DND-41 (cell line): ENCODE measurements at regions not wholly inside any gene's neighbourhood (a gene's known extent, or its start where the extent isn't known, plus 50 kb on each side); places are given as distances from the start of the nearest gene placed in this dataset.

ENCODE experiments used
- EZH2 ChIP-seq: IDR thresholded peaks from 3 replicates; pipeline ENCODE4 v1.6.1; 2012; ENCODE audit warnings: borderline replicate concordance, low read depth, mild to moderate bottlenecking, moderate library complexity, low read length, inconsistent platforms; ENCODE audit not compliant: severe bottlenecking
- TF ChIP-seq, protein P1 (sequence below): IDR thresholded peaks from 2 replicates; pipeline ENCODE4 v1.5.1; 2012; ENCODE audit warnings: borderline replicate concordance, low read length, moderate library complexity, mild to moderate bottlenecking; ENCODE audit not compliant: poor library complexity, severe bottlenecking; ENCODE audit errors: extremely low read depth

DNA sequence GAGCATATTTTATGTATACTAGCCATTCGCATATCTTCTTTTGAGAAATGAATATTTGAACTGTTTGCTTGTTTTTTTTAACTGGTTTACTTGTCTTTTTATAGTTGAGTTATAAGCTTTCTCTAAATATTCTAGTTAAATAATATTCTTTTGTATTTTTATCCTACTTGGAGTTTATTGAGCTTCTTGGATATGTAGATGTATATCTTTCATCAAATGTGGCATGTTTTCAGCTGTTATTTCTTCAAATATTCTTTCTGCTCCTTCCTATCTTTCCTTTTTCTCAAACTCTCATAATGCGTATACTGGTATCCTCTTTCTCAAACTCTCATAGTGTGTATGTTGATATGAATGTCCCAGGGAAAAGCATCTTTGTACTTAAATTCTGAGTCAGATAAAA is 100.3 kb upstream of the NCKAP5 start:
- TF ChIP-seq, protein P1, sequence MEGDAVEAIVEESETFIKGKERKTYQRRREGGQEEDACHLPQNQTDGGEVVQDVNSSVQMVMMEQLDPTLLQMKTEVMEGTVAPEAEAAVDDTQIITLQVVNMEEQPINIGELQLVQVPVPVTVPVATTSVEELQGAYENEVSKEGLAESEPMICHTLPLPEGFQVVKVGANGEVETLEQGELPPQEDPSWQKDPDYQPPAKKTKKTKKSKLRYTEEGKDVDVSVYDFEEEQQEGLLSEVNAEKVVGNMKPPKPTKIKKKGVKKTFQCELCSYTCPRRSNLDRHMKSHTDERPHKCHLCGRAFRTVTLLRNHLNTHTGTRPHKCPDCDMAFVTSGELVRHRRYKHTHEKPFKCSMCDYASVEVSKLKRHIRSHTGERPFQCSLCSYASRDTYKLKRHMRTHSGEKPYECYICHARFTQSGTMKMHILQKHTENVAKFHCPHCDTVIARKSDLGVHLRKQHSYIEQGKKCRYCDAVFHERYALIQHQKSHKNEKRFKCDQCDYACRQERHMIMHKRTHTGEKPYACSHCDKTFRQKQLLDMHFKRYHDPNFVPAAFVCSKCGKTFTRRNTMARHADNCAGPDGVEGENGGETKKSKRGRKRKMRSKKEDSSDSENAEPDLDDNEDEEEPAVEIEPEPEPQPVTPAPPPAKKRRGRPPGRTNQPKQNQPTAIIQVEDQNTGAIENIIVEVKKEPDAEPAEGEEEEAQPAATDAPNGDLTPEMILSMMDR: no peak
- no peak for TF ChIP-seq EZH2
